ENCODE measurements at regions not wholly inside any gene's neighbourhood (a gene's known extent, or its start where the extent isn't known, plus 50 kb on each side); places are given as distances from the start of the nearest gene placed in this dataset.

- intact Hi-C loops (cut with micrococcal nuclease; ENCODE audit: unreplicated experiment) (no loop called here), in situ Hi-C loops (cut with HindIII; ENCODE audit: extremely low pct_ligation_motif_present, low pct_unique_long_range_greater_than_20kb) (no loop called here)
- ATAC-seq (no peak), FAIRE-seq (no peak), DNase-seq (ENCODE audit: low spot score) (no peak)
- 18% methylated on average over 4 of the region's 4 CpGs for WGBS (ENCODE audit: low lambda C conversion rate)
- H2AFZ ChIP-seq (ENCODE audit: low read length), result no peak overlapping the region
- no peaks in the 10 kb centered on the region for H3K9me3 ChIP-seq (ENCODE audit: low read length)
- H3K27me3 ChIP-seq (ENCODE audit: control insufficient read depth in 1 of 2, insufficient read depth in 2 of 2, low read length in 2 of 2), result no peaks in the 10 kb centered on the region
- H3K4me1 ChIP-seq (ENCODE audit: insufficient read depth, low read length), result no peaks in the 10 kb centered on the region
- no peak overlapping the region for H3K4me3 ChIP-seq (replicated peaks in 1 of 3; ENCODE audit: insufficient read depth in 1 of 3, low read depth in 2 of 3, low read length in 3 of 3)
- H3K9ac ChIP-seq (ENCODE audit: insufficient read depth, low read depth, low read length), result no peak overlapping the region
- no peaks in the 10 kb centered on the region for H4K20me1 ChIP-seq (ENCODE audit: insufficient read depth, low read length)
- no peaks in the 10 kb centered on the region for H3K79me2 ChIP-seq (ENCODE audit: insufficient read depth, low read length)
- no TSS peak for BruUV-seq (replicated peaks)
- ChIA-PET CTCF (ENCODE audit: low intra/inter-chr PET ratio, low total read pairs) (no interaction called here), POLR2A (no interaction called here)
- no peak overlapping the region for H3K27ac ChIP-seq (ENCODE audit: extremely low read length, insufficient read depth, low read length)
- no peak for TF ChIP-seq ZNF790 (CRISPR knock-in tag; IDR thresholded peaks at IDR 0.05; ENCODE audit: borderline replicate concordance)
- no peak for TF ChIP-seq THAP7 (CRISPR knock-in tag; IDR thresholded peaks at IDR 0.05)
- TF ChIP-seq NR2F1 (CRISPR knock-in tag; IDR thresholded peaks at IDR 0.05), result no peak
- no peak for TF ChIP-seq ZNF549 (CRISPR knock-in tag; IDR thresholded peaks at IDR 0.05)
- no peak overlapping the region for H3K4me2 ChIP-seq (ENCODE audit: low read depth, low read length)
- no peaks in the 10 kb centered on the region for H3K36me3 ChIP-seq (replicated peaks in 1 of 2; ENCODE audit: control insufficient read depth in 1 of 2, insufficient read depth in 2 of 2, low read length in 2 of 2)
Measured at GRCh38 chr5:44868541-44868940, 59.8 kb downstream of the MRPS30 start.

DNA sequence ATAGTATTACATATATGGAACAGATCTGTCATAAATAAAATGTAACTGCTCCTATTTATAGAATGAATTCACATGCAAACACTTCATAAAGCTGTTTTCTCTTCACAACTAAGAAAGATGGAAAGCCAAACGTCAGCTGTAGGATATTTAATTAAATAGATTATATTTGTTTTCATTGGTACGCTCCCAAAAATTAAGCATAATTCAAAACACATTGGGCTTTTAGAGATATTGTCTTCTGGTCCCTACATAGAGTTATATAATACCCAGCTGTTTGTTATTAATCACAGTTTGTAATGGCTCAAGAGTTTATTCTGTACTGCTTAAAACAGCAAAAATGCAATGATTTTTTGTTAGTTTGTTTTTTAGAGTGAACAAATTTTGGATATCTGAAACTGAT is 61.2 kb downstream of the MRPS30 start:
- 0% methylated on average over 2 of the region's 2 CpGs for WGBS (ENCODE audit: low lambda C conversion rate)
- Histone ChIP-seq H3K79me2 (ENCODE audit: insufficient read depth, low read length) (no peaks in the 10 kb centered on the region), H3K4me3 (replicated peaks in 1 of 3; ENCODE audit: insufficient read depth in 1 of 3, low read depth in 2 of 3, low read length in 3 of 3) (no peak overlapping the region), H3K9ac (ENCODE audit: insufficient read depth, low read depth, low read length) (no peak overlapping the region), H3K4me2 (ENCODE audit: low read depth, low read length) (no peak overlapping the region), H3K4me1 (ENCODE audit: insufficient read depth, low read length) (no peaks in the 10 kb centered on the region), H4K20me1 (ENCODE audit: insufficient read depth, low read length) (no peaks in the 10 kb centered on the region), H2AFZ (ENCODE audit: low read length) (no peak overlapping the region), H3K36me3 (replicated peaks in 1 of 2; ENCODE audit: control insufficient read depth in 1 of 2, insufficient read depth in 2 of 2, low read length in 2 of 2) (no peaks in the 10 kb centered on the region), H3K9me3 (ENCODE audit: low read length) (no peaks in the 10 kb centered on the region), H3K27ac (ENCODE audit: extremely low read length, insufficient read depth, low read length) (no peak overlapping the region), H3K27me3 (ENCODE audit: control insufficient read depth in 1 of 2, insufficient read depth in 2 of 2, low read length in 2 of 2) (no peaks in the 10 kb centered on the region)
- no TSS peak for BruUV-seq (replicated peaks)
- ATAC-seq (no peak), FAIRE-seq (no peak), DNase-seq (ENCODE audit: low spot score) (no peak)
- TF ChIP-seq KMT2A (CRISPR knock-in tag; IDR thresholded peaks at IDR 0.05) (no peak), ZNF160 (CRISPR knock-in tag; IDR thresholded peaks at IDR 0.05) (no peak), PRDM4 (CRISPR knock-in tag; IDR thresholded peaks at IDR 0.05; ENCODE audit: borderline replicate concordance) (no peak)
- in situ Hi-C loops (cut with HindIII; ENCODE audit: extremely low pct_ligation_motif_present, low pct_unique_long_range_greater_than_20kb) (no loop called here), intact Hi-C loops (cut with micrococcal nuclease; ENCODE audit: unreplicated experiment) (no loop called here)
- CTCF ChIA-PET (ENCODE audit: low intra/inter-chr PET ratio, low total read pairs), result no interaction called here
- POLR2A ChIA-PET, result no interaction called here
